ENCODE measurements at regions not wholly inside any gene's neighbourhood (a gene's known extent, or its start where the extent isn't known, plus 50 kb on each side); places are given as distances from the start of the nearest gene placed in this dataset.

DNA sequence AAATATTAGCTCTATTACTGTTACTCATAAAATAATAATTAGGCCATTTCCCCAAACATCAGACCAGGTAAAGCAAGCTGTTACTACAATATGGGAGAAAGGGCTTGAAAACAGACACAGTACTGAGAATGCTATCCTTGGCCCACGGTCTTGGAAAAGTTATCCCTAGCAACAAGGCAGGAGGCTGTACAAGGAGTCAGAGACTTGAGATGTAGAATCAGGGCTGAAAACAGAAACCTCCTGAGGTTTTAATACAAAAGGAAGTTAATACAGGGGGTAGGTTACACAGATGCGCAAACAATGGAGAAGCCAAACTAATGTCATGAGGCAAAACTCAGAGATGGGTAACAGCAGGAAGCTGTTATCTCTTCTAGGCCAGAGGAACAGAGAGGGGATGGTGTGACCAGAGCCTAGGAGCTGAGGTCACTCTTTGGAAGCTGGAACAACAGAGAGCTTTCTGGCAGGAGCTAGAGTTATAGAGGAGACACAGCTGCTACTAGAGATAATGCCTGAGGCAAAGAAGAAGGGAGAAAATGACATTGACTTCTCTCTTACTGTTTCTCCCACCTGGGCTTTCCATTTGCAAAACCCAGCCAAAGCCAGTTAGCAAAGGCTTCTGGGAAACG lies 248.8 kb downstream of the SUDS3 start:
- TF ChIP-seq, protein P1, sequence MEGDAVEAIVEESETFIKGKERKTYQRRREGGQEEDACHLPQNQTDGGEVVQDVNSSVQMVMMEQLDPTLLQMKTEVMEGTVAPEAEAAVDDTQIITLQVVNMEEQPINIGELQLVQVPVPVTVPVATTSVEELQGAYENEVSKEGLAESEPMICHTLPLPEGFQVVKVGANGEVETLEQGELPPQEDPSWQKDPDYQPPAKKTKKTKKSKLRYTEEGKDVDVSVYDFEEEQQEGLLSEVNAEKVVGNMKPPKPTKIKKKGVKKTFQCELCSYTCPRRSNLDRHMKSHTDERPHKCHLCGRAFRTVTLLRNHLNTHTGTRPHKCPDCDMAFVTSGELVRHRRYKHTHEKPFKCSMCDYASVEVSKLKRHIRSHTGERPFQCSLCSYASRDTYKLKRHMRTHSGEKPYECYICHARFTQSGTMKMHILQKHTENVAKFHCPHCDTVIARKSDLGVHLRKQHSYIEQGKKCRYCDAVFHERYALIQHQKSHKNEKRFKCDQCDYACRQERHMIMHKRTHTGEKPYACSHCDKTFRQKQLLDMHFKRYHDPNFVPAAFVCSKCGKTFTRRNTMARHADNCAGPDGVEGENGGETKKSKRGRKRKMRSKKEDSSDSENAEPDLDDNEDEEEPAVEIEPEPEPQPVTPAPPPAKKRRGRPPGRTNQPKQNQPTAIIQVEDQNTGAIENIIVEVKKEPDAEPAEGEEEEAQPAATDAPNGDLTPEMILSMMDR (IDR thresholded peaks at IDR 0.05): no peak
- no peak for TF ChIP-seq EP300 (IDR thresholded peaks at IDR 0.05)
- TF ChIP-seq POLR2A (IDR thresholded peaks at IDR 0.05): no peak
